IMR-90 (cell line): ENCODE measurements at regions not wholly inside any gene's neighbourhood (a gene's known extent, or its start where the extent isn't known, plus 50 kb on each side); places are given as distances from the start of the nearest gene placed in this dataset.

ENCODE experiments used
- ATAC-seq: fragments of 200-7000 bp; cut with Tn5 transposase; 2 replicates; pipeline ENCODE4 v1.9.1; 2020; ENCODE audit warnings: low read depth, mild to moderate bottlenecking, moderate library complexity
- BruUV-seq: library from RNA; stranded (reverse); fragments of 400-500 nt; replicated peaks from 2 replicates; lab custom pipeline; 2021; lab: Mats Ljungman, UMichigan
- CTCF ChIA-PET: fragments of 300-600 bp; formaldehyde crosslinking; extraction: SDS; loops from one replicate; lab custom pipeline; 2021; ENCODE audit warnings: antibody characterized with exemption; lab: Yijun Ruan, JAX
- POLR2A ChIA-PET: fragments of 300-600 bp; sonication (Branson Sonifier 250); formaldehyde crosslinking; loops from one replicate; lab custom pipeline; 2022; ENCODE audit warnings: antibody characterized with exemption; ENCODE audit not compliant: unreplicated experiment; lab: Charles Lee
- DNase-seq: peaks from one replicate; pipeline ENCODE4 v3.0.0; 2013
- H2AFZ ChIP-seq: replicated peaks from 2 replicates; pipeline ENCODE3; 2013; ENCODE audit warnings: low read length, mild to moderate bottlenecking; ENCODE audit not compliant: poor library complexity
- H2AK5ac ChIP-seq: 2 replicates; pipeline ENCODE4 v1.6.1; 2013; ENCODE audit warnings: low read depth, low read length, inconsistent platforms
- H2AK9ac ChIP-seq: replicated peaks from 2 replicates; pipeline ENCODE3; 2013; ENCODE audit warnings: mild to moderate bottlenecking, low read depth, low read length, moderate library complexity; ENCODE audit not compliant: poor library complexity
- H2BK120ac ChIP-seq: 2 replicates; pipeline ENCODE4 v1.6.1; 2013; ENCODE audit warnings: low read depth, low read length, inconsistent platforms
- H2BK15ac ChIP-seq: 3 replicates; pipeline ENCODE4 v1.6.1; 2013; ENCODE audit warnings: low read depth, low read length, inconsistent platforms
- H2BK20ac ChIP-seq: 2 replicates; pipeline ENCODE4 v1.6.1; 2013; ENCODE audit warnings: low read depth, mild to moderate bottlenecking, inconsistent platforms, low read length, moderate library complexity
- H2BK5ac ChIP-seq: 2 replicates; pipeline ENCODE4 v1.6.1; 2013; ENCODE audit warnings: mild to moderate bottlenecking, low read depth, low read length, inconsistent platforms; ENCODE audit not compliant: poor library complexity, severe bottlenecking
- H3K14ac ChIP-seq: replicated peaks from 2 replicates; pipeline ENCODE4 v1.6.1; 2013; ENCODE audit warnings: low read depth, low read length, inconsistent platforms
- H3K18ac ChIP-seq: 2 replicates; pipeline ENCODE4 v1.6.1; 2013; ENCODE audit warnings: low read depth, low read length, control low read depth
- H3K23ac ChIP-seq: 2 replicates; pipeline ENCODE4 v1.6.1; 2013; ENCODE audit warnings: low read depth, low read length, inconsistent platforms
- H3K27ac ChIP-seq: 2 replicates; pipeline ENCODE4 v1.5.1; 2013; ENCODE audit warnings: mild to moderate bottlenecking, control low read depth, low read length; ENCODE audit not compliant: insufficient read depth
- H3K27me3 ChIP-seq: 2 replicates; pipeline ENCODE4 v1.6.1; 2013; ENCODE audit warnings: low read length; ENCODE audit not compliant: control insufficient read depth, insufficient read depth
- H3K36me3 ChIP-seq: 2 replicates; pipeline ENCODE4 v1.6.1; 2013; ENCODE audit warnings: low read length, mixed read lengths; ENCODE audit not compliant: control insufficient read depth, insufficient read depth
- H3K4ac ChIP-seq: 2 replicates; pipeline ENCODE4 v1.6.1; 2013; ENCODE audit warnings: low read depth, low read length, inconsistent platforms
- H3K4me1 ChIP-seq: 2 replicates; pipeline ENCODE4 v1.6.1; 2013; ENCODE audit warnings: low read length, mixed read lengths; ENCODE audit not compliant: control insufficient read depth, insufficient read depth
- H3K4me2 ChIP-seq: 2 replicates; pipeline ENCODE4 v1.6.1; 2013; ENCODE audit warnings: low read depth, mild to moderate bottlenecking, control low read depth, low read length, moderate library complexity
- H3K4me3 ChIP-seq: 2 replicates; pipeline ENCODE4 v1.5.1; 2013; ENCODE audit warnings: low read depth, mild to moderate bottlenecking, control low read depth, low read length, moderate library complexity; ENCODE audit not compliant: insufficient read depth
- H3K56ac ChIP-seq: 2 replicates; pipeline ENCODE4 v1.6.1; 2013; ENCODE audit warnings: low read length, inconsistent platforms; ENCODE audit not compliant: insufficient read depth; ENCODE audit errors: extremely low read depth
- H3K79me1 ChIP-seq, 2 experiments: 2 replicates each; pipeline ENCODE4 v1.6.1; 2013; ENCODE audit warnings: low read length in 2 of 2, inconsistent platforms in 1 of 2, low read depth in 1 of 2
- H3K9ac ChIP-seq: 2 replicates; pipeline ENCODE4 v1.6.1; 2013; ENCODE audit warnings: low read depth, low read length, control low read depth
- H3K9me1 ChIP-seq: 2 replicates; pipeline ENCODE4 v1.6.1; 2013; ENCODE audit warnings: low read length, inconsistent platforms; ENCODE audit not compliant: insufficient read depth
- H3K9me3 ChIP-seq: 2 replicates; pipeline ENCODE4 v1.6.1; 2013; ENCODE audit warnings: low read length; ENCODE audit not compliant: control insufficient read depth, insufficient read depth
- H4K20me1 ChIP-seq: 2 replicates; pipeline ENCODE4 v1.6.1; 2013; ENCODE audit warnings: low read length, inconsistent platforms; ENCODE audit not compliant: insufficient read depth
- H4K5ac ChIP-seq: 2 replicates; pipeline ENCODE4 v1.6.1; 2013; ENCODE audit warnings: mild to moderate bottlenecking, low read depth, low read length, control low read depth
- H4K8ac ChIP-seq, 2 experiments: 2 replicates each; pipeline ENCODE4 v1.6.1; 2013; ENCODE audit warnings: low read depth in 2 of 2, low read length in 2 of 2, control low read depth in 1 of 2, inconsistent platforms in 1 of 2
- H4K91ac ChIP-seq: 2 replicates; pipeline ENCODE4 v1.6.1; 2013; ENCODE audit warnings: low read depth, low read length, inconsistent platforms; ENCODE audit not compliant: insufficient read depth
- MAZ ChIP-seq: IDR thresholded peaks from 2 replicates; pipeline ENCODE4 v1.6.1; 2012; ENCODE audit warnings: low read depth, mild to moderate bottlenecking, low read length, improper control_type of control experiment, moderate library complexity, borderline replicate concordance
- POLR2A ChIP-seq: IDR thresholded peaks from 2 replicates; pipeline ENCODE4 v1.6.1; 2012; ENCODE audit warnings: mild to moderate bottlenecking, low read depth, low read length
- RAD21 ChIP-seq: IDR thresholded peaks from 2 replicates; pipeline ENCODE4 v1.6.1; 2012; ENCODE audit warnings: low read length, improper control_type of control experiment
- RFX5 ChIP-seq: IDR thresholded peaks from 2 replicates; pipeline ENCODE4 v1.8.0; 2012; ENCODE audit warnings: low read depth, mild to moderate bottlenecking, low read length, moderate library complexity
- SMC3 ChIP-seq: fragments of 150-350 bp; IDR thresholded peaks from 2 replicates; pipeline ENCODE4 v1.6.1; 2016; ENCODE audit warnings: low read depth, mild to moderate bottlenecking, antibody characterized with exemption, low read length, moderate library complexity
- WGBS, 2 experiments: methylation state at CpG; one replicate each; pipeline versions ENCODE4 v1.1.5 to v1.1.7; 2013; ENCODE audit warnings: missing lambda C conversion rate in 2 of 2; ENCODE audit not compliant: insufficient read length in 1 of 2; ENCODE audit errors: extremely low coverage in 2 of 2; 5-methylcytosine and 5-hydroxymethylcytosine counted together
- dilution Hi-C: fragments of 300-500 bp; cut with HindIII; formaldehyde crosslinking; loops from one replicate; pipeline ENCODE4 v1.14.3; 2018; ENCODE audit warnings: low sequenced_read_pairs; ENCODE audit not compliant: unreplicated experiment
- in situ Hi-C: fragments of 300-500 bp; cut with MboI; formaldehyde crosslinking; loops from 3 replicates; pipeline ENCODE4 v1.14.3; 2019; ENCODE audit warnings: low sequenced_read_pairs, inconsistent platforms, mixed read lengths
- intact Hi-C: fragments of 100-400 bp; cut with micrococcal nuclease; formaldehyde crosslinking; loops from 2 replicates; pipeline ENCODE4 v1.10.0; 2022
- TF ChIP-seq, protein P1 (sequence below): fragments of 150-350 bp; IDR thresholded peaks from 2 replicates; pipeline ENCODE4 v1.6.1; 2016; ENCODE audit warnings: low read depth, mild to moderate bottlenecking, low read length, moderate library complexity, borderline replicate concordance
- TF ChIP-seq, protein P2 (sequence below): conservative IDR thresholded peaks from 2 replicates; pipeline ENCODE4 v1.5.1; 2012; ENCODE audit warnings: mild to moderate bottlenecking, low read depth, low read length, improper control_type of control experiment

DNA sequence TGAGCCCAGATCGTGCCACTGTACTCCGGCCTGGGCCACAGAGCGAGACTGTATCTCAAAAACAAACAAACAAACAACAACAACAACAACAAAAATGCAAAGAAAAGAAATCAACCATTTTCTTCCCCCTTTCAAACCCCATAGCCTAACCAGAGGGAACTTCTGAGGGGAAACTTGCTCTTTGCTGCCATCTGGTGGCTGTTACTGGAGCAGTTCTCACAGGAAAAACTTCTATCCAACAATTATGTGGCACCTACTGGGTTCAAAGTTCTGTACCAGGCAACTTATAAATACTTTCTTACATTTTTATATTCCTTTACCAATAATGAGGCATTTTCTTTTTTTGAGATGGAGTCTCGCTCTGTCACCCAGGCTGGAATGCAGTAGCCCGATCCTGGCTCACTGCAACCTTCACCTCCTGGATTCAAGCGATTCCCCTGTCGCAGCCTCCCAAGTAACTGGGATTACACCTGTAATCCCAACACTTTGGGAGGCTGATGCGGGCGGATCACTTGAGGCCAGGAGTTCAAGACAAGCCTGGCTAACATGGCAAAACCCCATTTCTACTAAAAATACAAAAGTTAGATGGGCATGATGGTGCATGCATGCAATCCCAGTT is 50.9 kb upstream of the BICDL1 start:
- in situ Hi-C loops, result no loop called here

More for the DNA sequence above, 50.9 kb upstream of the BICDL1 start:
- ATAC-seq, result peak; percentile 80
- CTCF ChIA-PET, result no interaction called here
- Histone ChIP-seq H3K4ac (no peak overlapping the region), H3K14ac (no peak overlapping the region), H3K4me1 (no peaks in the 10 kb centered on the region), H2BK15ac (no peak overlapping the region), H4K8ac (no peak overlapping the region), H3K36me3 (no peaks in the 10 kb centered on the region), H3K9ac (no peak overlapping the region), H3K27ac (no peak overlapping the region), H2BK120ac (no peak overlapping the region), H3K9me1 (no peaks in the 10 kb centered on the region), H2AK5ac (no peak overlapping the region), H3K79me1 (no peaks in the 10 kb centered on the region), H3K23ac (no peak overlapping the region), H3K4me2 (no peak overlapping the region), H2AK9ac (no peak overlapping the region), H2AFZ (no peak overlapping the region), H3K27me3 (peaks cover 5% of the 10 kb centered on the region), H4K91ac (no peak overlapping the region), H3K9me3 (no peaks in the 10 kb centered on the region), H3K4me3 (no peak overlapping the region), H3K18ac (no peak overlapping the region), H2BK5ac (no peak overlapping the region), H2BK20ac (no peak overlapping the region), H4K5ac (no peak overlapping the region), H4K20me1 (no peaks in the 10 kb centered on the region), H3K56ac (no peak overlapping the region)
- no TSS peak for BruUV-seq
- intact Hi-C loops (loop anchor here (1.0 kb wide), 1 partner anchor 157 kb away; no protein-coding TSS in a partner anchor), dilution Hi-C loops (no loop called here)
- TF ChIP-seq SMC3 (peak; percentile 62), RFX5 (no peak), POLR2A (no peak), MAZ (no peak), RAD21 (peak; percentile 70)
- TF ChIP-seq, protein P1, sequence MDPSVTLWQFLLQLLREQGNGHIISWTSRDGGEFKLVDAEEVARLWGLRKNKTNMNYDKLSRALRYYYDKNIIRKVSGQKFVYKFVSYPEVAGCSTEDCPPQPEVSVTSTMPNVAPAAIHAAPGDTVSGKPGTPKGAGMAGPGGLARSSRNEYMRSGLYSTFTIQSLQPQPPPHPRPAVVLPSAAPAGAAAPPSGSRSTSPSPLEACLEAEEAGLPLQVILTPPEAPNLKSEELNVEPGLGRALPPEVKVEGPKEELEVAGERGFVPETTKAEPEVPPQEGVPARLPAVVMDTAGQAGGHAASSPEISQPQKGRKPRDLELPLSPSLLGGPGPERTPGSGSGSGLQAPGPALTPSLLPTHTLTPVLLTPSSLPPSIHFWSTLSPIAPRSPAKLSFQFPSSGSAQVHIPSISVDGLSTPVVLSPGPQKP, result no peak
- TF ChIP-seq, protein P2, sequence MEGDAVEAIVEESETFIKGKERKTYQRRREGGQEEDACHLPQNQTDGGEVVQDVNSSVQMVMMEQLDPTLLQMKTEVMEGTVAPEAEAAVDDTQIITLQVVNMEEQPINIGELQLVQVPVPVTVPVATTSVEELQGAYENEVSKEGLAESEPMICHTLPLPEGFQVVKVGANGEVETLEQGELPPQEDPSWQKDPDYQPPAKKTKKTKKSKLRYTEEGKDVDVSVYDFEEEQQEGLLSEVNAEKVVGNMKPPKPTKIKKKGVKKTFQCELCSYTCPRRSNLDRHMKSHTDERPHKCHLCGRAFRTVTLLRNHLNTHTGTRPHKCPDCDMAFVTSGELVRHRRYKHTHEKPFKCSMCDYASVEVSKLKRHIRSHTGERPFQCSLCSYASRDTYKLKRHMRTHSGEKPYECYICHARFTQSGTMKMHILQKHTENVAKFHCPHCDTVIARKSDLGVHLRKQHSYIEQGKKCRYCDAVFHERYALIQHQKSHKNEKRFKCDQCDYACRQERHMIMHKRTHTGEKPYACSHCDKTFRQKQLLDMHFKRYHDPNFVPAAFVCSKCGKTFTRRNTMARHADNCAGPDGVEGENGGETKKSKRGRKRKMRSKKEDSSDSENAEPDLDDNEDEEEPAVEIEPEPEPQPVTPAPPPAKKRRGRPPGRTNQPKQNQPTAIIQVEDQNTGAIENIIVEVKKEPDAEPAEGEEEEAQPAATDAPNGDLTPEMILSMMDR, result peak; percentile 72
- 24% methylated on average over 5 of the region's 9 CpGs; no CpG with 5 or more reads in 1 of the 2 experiments for WGBS, 2 experiments
- POLR2A ChIA-PET, result no interaction called here
- DNase-seq, result peak; percentile 49
